CD14-positive monocyte (primary cell): ENCODE measurements at regions not wholly inside any gene's neighbourhood (a gene's known extent, or its start where the extent isn't known, plus 50 kb on each side); places are given as distances from the start of the nearest gene placed in this dataset.

Experiments
- DNase-seq, 3 donors: peaks; one replicate each; pipeline ENCODE4 v3.0.0-alpha.2; 2011 to 2022
- H2AFZ ChIP-seq: 2 replicates; pipeline ENCODE4 v1.6.0; 2012; ENCODE audit warnings: mild to moderate bottlenecking, low read depth, low read length, inconsistent platforms; ENCODE audit not compliant: insufficient read depth, poor library complexity, severe bottlenecking
- H3K27ac ChIP-seq, 2 donors: 1 replicate in 1 of 2; 2 replicates in 1 of 2; pipeline ENCODE4 v1.5.1; 2012 to 2013; ENCODE audit warnings: low read length in 2 of 2, control low read depth in 1 of 2, inconsistent platforms in 1 of 2, low read depth in 1 of 2, mild to moderate bottlenecking in 1 of 2
- H3K27me3 ChIP-seq, 2 donors: one replicate each; pipeline versions ENCODE4 v1.6.0 to v1.6.1; 2011 to 2013; ENCODE audit warnings: low read length in 2 of 2; ENCODE audit not compliant: control insufficient read depth in 2 of 2, insufficient read depth in 2 of 2
- H3K36me3 ChIP-seq, 2 donors: replicated peaks in 1 of 2; 1 replicate in 1 of 2; 2 replicates in 1 of 2; pipeline versions ENCODE4 v1.5.1 to v1.6.1; 2012 to 2013; ENCODE audit warnings: low read length in 2 of 2, control low read depth in 1 of 2, inconsistent platforms in 1 of 2, mild to moderate bottlenecking in 1 of 2; ENCODE audit not compliant: insufficient read depth in 2 of 2, control insufficient read depth in 1 of 2
- H3K4me1 ChIP-seq, 2 donors: 1 replicate in 1 of 2; 2 replicates in 1 of 2; pipeline versions ENCODE4 v1.5.1 to v1.6.1; 2012 to 2013; ENCODE audit warnings: low read length in 2 of 2, control low read depth in 1 of 2, inconsistent platforms in 1 of 2, mild to moderate bottlenecking in 1 of 2, moderate library complexity in 1 of 2; ENCODE audit not compliant: insufficient read depth in 2 of 2, control insufficient read depth in 1 of 2
- H3K4me2 ChIP-seq: replicated peaks from 2 replicates; pipeline ENCODE3; 2012; ENCODE audit warnings: low read length, moderate library complexity, mild to moderate bottlenecking; ENCODE audit not compliant: poor library complexity, severe bottlenecking; ENCODE audit errors: extremely low read depth
- H3K4me3 ChIP-seq, 3 experiments: fragments of 200-600 bp in 1 of 3; sonication (generic) in 1 of 3; replicated peaks in 1 of 3; 1 replicate in 2 of 3; 2 replicates in 1 of 3; pipeline ENCODE4 v1.5.1; 2011 to 2013; ENCODE audit warnings: low read length in 3 of 3, mild to moderate bottlenecking in 3 of 3, control low read depth in 2 of 3, low read depth in 2 of 3, inconsistent platforms in 1 of 3, moderate library complexity in 1 of 3
- H3K79me2 ChIP-seq: 2 replicates; pipeline ENCODE4 v1.6.0; 2012; ENCODE audit warnings: mild to moderate bottlenecking, control low read depth, inconsistent platforms, low read length, moderate library complexity; ENCODE audit not compliant: insufficient read depth
- H3K9ac ChIP-seq: 2 replicates; pipeline ENCODE4 v1.6.0; 2017; ENCODE audit warnings: low read length, mild to moderate bottlenecking; ENCODE audit not compliant: insufficient read depth, poor library complexity, severe bottlenecking
- H3K9me3 ChIP-seq, 2 donors: replicated peaks in 1 of 2; 1 replicate in 1 of 2; 2 replicates in 1 of 2; pipeline versions ENCODE4 v1.5.1 to v1.6.1; 2012 to 2013; ENCODE audit warnings: low read length in 2 of 2, control low read depth in 1 of 2; ENCODE audit not compliant: control insufficient read depth in 1 of 2, insufficient read depth in 1 of 2
- H4K20me1 ChIP-seq: 2 replicates; pipeline ENCODE4 v1.6.0; 2012; ENCODE audit warnings: mild to moderate bottlenecking, low read length, control low read depth, moderate library complexity; ENCODE audit not compliant: insufficient read depth
- H3K27ac Mint-ChIP-seq, 7 donors: one replicate each; pipeline ENCODE4 v1.8.0; 2020; ENCODE audit warnings: mild to moderate bottlenecking in 7 of 7, mixed read lengths in 7 of 7, moderate library complexity in 6 of 7, inconsistent platforms in 2 of 7
- H3K27me3 Mint-ChIP-seq, 3 donors: one replicate each; pipeline ENCODE4 v1.8.0; 2021 to 2022; ENCODE audit warnings: low read depth in 3 of 3, mild to moderate bottlenecking in 3 of 3, mixed read lengths in 3 of 3, moderate library complexity in 3 of 3, inconsistent platforms in 1 of 3
- H3K36me3 Mint-ChIP-seq, 2 donors: one replicate each; pipeline ENCODE4 v1.8.0; 2020; ENCODE audit warnings: mixed read lengths in 2 of 2, inconsistent platforms in 1 of 2, mild to moderate bottlenecking in 1 of 2
- H3K4me1 Mint-ChIP-seq: one replicate; pipeline ENCODE4 v1.8.0; 2020; ENCODE audit warnings: mild to moderate bottlenecking, mixed read lengths
- H3K4me3 Mint-ChIP-seq, 2 donors: one replicate each; pipeline ENCODE4 v1.8.0; 2020; ENCODE audit warnings: mild to moderate bottlenecking in 2 of 2, mixed read lengths in 2 of 2, moderate library complexity in 1 of 2
- H3K9me3 Mint-ChIP-seq, 7 donors: one replicate each; pipeline ENCODE4 v1.8.0; 2020 to 2022; ENCODE audit warnings: mixed read lengths in 7 of 7, mild to moderate bottlenecking in 6 of 7, moderate library complexity in 6 of 7, inconsistent platforms in 2 of 7
- CTCF ChIP-seq: fragments of 200-600 bp; IDR thresholded peaks from one replicate; pipeline ENCODE4 v1.8.0; 2022; ENCODE audit warnings: antibody characterized with exemption, mild to moderate bottlenecking
- WGBS: methylation state at CpG from one replicate; pipeline ENCODE4 v1.1.5; 2013; ENCODE audit warnings: missing lambda C conversion rate; ENCODE audit not compliant: insufficient coverage; 5-methylcytosine and 5-hydroxymethylcytosine counted together
- intact Hi-C, 2 donors: fragments of 100-400 bp; cut with micrococcal nuclease; formaldehyde crosslinking; loops; one replicate each; pipeline versions ENCODE4 v1.15.0 to v1.15.1; 2023

DNA sequence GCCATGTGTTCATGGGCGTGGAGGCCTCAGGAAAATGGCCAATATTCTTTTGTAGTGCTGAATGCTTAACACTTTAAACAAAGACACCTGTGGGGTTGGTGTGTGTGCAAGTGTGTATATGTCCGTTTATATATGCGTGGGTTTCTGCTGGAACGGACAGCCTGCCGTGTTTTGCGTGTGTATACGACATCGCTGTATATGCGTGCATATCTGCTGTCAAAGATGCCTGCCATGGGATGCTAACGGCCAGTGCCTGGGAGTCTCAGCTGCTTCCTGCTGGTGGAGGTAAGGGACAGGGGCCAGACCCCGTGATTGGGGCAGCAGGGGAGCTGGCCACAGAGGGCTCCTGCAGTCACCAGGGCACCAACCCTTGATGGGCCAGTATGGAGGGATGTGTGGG, 216.3 kb upstream of the SHH start:
- Histone ChIP-seq H3K27ac (no peak overlapping the region), H3K36me3 (no peaks in the 10 kb centered on the region), H3K27me3 (no peaks in the 10 kb centered on the region), H3K4me3 (no peak overlapping the region), H3K9me3 (peaks cover 0 to 10% of the 10 kb centered on the region in 2 donors), H3K9ac (no peak overlapping the region), H4K20me1 (no peaks in the 10 kb centered on the region), H2AFZ (no peak overlapping the region), H3K4me2 (no peak overlapping the region), H3K79me2 (no peaks in the 10 kb centered on the region), H3K4me1 (no peaks in the 10 kb centered on the region)
- Mint-ChIP-seq H3K4me3 (no peak overlapping the region), H3K27ac (no peak overlapping the region), H3K4me1 (no peaks in the 10 kb centered on the region), H3K27me3 (peaks cover 0 to 2% (median 0%) of the 10 kb centered on the region in 3 donors), H3K9me3 (peaks cover 0 to 14% (median 8%) of the 10 kb centered on the region in 7 donors), H3K36me3 (no peaks in the 10 kb centered on the region)
- 92% methylated on average over 11 of the region's 11 CpGs for WGBS
- intact Hi-C loops, result no loop called here
- TF ChIP-seq CTCF, result no peak
- DNase-seq, result no peak

- TF ChIP-seq CTCF, result no peak
- no peaks in the 10 kb centered on the region for H3K79me2 ChIP-seq
- intact Hi-C loops, result no loop called here
- H3K4me2 ChIP-seq, result no peak overlapping the region
- Mint-ChIP-seq H3K9me3 (peaks cover 0 to 13% (median 8%) of the 10 kb centered on the region in 7 donors), H3K36me3 (no peaks in the 10 kb centered on the region), H3K27me3 (peaks cover 0 to 2% (median 0%) of the 10 kb centered on the region in 3 donors), H3K4me1 (no peaks in the 10 kb centered on the region), H3K27ac (no peak overlapping the region), H3K4me3 (no peak overlapping the region)
- no peaks in the 10 kb centered on the region for H3K36me3 ChIP-seq
- peaks cover 0 to 10% of the 10 kb centered on the region in 2 donors for H3K9me3 ChIP-seq
- no peak for DNase-seq
- no peak overlapping the region for H3K27ac ChIP-seq
- H3K4me1 ChIP-seq, result no peaks in the 10 kb centered on the region
- H3K9ac ChIP-seq, result no peak overlapping the region
- WGBS, result 100% methylated on average over 4 of the region's 6 CpGs
- no peak overlapping the region for H3K4me3 ChIP-seq
- no peaks in the 10 kb centered on the region for H3K27me3 ChIP-seq
- H2AFZ ChIP-seq, result no peak overlapping the region
- H4K20me1 ChIP-seq, result no peaks in the 10 kb centered on the region
Measured at GRCh38 chr7:156027821-156028220, 215.6 kb upstream of the SHH start.
